Stimulated activated CD4-positive, alpha-beta T cell treated with anti-CD3 and anti-CD28 coated beads, Interleukin-4, amount 100 ng/mL, for 24 hours (primary cell): ENCODE measurements at regions not wholly inside any gene's neighbourhood (a gene's known extent, or its start where the extent isn't known, plus 50 kb on each side); places are given as distances from the start of the nearest gene placed in this dataset.
"Not testable (repeated sequence)": the region's sequence is repeated elsewhere in the genome, so short reads cannot be mapped to it uniquely, and the experiment has no call there.

Experiments used
- DNase-seq: peaks from one replicate; pipeline ENCODE4 v3.0.0-alpha.2; 2020

DNA sequence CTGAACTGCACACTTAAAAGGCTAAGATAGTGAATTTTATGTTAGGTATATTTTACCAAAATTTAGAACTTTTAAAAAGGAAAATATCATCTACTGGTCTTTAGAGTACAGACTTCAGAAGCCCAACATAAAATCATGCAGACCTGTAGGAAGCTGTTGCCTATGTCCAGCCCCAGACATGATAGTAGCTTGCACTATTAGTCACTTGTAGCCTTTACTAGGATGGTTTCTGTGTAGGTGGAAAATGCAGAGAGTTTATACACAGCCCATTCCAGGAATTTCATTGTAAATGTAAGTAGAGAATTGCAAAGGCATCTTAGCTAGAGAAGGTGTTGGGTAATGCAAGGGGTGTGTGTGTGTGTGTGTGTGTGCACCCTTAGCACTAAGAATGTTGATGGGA is 640.2 kb downstream of the RNF144A start:
- DNase-seq: no peak

DNA sequence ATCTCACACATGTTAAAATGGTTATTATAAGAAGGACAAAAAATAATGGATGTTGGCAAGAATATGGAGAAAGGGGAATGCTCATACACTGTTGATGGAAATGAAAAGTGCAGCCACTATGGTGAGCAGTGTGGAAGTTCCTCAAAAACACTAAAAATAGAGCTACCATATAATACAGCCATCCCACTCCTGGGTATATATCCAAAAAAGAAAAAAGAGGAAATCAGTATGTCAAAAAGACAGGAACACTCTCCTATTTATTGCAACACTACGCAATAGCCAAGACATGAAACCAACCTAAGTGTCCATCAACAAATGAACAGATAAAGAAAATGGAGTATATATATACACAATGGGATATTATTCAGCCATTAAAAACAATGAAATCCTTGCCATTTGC is 642.6 kb downstream of the RNF144A start:
- no peak for DNase-seq

DNA sequence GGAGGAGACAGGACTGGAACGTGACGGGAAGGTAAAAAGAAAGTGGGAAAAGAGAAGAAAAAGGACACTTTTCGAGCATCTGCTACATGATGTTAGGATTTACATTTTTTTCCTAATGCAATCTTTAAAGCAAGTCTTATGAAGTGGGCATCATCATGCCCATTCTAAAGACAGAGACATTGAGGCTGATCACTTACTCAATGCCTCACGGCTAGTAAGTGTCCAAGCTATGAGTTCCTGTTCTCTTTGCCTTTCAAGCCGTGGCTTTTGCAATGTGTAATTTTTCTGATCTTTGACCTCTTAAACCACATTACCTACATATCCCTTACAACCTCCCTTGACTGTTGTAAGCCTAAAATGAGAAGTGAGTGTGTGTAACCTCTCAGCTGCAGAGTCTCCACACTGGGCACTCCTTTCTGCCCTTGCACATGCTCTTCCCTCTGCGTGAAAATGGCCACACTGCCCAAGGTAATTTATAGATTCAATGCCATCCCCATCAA is 649.2 kb downstream of the RNF144A start:
- DNase-seq: no peak

DNA sequence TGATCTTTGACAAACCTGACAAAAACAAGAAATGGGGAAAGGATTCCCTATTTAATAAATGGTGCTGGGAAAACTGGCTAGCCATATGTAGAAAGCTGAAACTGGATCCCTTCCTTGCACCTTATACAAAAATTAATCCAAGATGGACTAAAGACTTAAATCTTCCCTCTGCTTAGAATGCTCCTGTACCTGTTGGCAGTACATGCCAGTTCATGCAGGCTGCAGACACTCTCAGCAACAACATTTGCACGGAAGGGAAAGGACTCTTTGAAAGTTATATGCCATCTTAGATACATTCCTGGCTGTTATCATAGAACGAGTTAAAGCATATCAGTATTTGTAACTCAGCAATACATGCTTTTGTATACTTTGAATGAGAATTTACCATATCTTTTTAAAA is 649.9 kb downstream of the RNF144A start:
- DNase-seq: not testable (repeated sequence)

DNA sequence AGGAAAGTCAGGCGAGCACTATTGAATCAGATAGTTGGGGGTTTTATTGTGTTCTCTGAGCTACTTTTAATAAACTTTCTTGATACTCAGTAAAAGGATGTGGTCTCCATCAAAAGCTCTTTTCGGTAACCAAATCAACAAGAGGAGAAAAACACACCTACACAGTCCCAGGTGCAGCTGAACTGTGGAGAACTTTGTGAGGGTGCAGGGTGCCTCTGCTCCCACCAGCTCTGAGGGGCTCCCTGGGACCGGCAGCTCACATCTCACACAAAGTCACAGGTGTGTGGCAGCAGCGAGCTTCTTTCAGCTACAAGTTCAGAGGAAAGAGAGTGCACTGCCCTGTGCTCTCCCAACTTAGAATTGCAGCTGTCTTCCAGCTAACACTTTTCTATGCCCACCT is 650.4 kb downstream of the RNF144A start:
- DNase-seq: peak; percentile 59

DNA sequence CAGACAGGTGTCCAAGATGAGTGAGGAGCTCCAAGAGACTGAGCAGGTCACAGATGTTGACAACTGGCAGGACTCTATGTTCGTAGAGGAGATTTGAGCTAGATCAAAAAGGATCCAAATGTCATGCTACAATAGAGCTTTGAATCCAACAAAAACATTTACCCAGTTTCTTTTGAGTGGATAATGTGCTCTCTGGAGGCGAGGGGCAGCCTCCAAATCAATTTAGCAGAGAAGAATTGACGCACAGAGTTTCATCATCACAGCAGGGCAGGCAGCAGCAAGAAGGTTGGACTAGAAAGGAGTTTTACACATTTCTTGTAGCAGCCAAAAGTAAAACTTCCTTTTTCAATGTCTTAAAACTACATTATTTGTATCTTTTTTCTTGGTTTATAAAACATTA is 653.0 kb downstream of the RNF144A start:
- no peak for DNase-seq

DNA sequence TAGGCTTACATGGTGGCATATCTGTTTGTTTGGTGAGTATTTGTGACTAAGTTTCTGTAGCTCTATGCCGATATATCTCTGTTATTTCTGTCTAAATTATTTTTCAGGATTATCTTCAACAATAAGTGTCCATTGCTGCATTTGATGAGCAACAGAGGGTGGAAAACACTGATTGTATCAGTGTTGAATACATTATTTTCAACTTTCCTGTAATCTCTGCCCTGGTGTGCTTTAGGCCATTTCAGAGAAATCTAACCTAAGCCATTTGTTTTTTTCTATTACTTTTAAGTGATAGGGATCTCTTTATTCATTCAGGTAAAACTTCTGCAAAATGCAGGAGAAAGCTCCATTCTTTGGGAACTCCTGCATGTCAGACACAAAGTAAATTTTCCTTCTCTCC is 654.5 kb downstream of the RNF144A start:
- no peak for DNase-seq

DNA sequence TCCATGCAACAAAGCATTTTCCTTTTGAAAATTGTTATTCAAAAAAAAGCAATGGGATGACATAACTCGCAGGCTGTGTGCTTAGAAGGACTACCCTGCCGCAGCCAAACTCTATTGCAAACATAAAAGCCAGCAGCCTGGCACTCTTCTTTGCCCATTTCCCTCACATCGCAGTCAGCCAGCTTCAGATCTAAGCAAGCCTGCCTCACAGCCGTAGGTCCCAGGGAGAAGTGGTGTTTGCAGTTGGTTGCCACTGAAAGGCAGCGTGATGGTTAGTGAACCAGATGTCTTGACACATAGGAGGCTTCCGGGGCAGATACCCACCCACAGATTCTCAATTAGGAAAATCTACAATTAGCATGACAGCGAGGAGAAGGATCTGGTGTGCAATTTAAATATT is 655.2 kb downstream of the RNF144A start:
- peak; percentile 37 for DNase-seq

DNA sequence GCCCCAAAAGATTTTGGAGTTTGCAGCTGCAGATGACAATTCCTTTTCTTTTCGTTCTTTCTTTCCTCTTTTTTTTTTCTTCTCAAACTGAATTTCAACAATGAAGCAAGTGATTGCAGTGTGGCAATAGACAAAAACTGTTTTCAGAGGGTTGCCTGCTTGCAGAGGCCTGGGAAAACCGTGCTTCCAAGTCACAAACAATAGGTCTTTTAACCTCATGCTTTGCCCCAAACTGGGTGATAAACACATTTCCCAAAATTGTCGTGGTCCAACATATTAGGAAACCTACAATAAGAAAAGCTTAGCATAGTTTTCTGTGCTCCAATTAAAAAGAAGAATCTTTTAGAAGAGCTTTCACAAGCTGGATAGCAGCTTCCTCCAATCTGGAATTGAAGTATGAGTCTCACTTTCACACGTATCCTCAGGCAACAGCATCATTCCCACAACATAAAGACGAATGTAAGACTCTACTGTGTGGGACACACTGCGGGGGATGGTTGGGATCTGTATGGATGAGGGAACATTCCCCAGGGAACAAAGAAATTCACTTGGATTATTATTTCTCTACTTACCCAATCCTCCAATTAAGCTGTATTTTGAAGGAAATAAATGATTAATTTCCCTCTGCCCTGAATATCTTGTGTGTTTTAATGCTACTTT is 656.1 kb downstream of the RNF144A start:
- DNase-seq: no peak

DNA sequence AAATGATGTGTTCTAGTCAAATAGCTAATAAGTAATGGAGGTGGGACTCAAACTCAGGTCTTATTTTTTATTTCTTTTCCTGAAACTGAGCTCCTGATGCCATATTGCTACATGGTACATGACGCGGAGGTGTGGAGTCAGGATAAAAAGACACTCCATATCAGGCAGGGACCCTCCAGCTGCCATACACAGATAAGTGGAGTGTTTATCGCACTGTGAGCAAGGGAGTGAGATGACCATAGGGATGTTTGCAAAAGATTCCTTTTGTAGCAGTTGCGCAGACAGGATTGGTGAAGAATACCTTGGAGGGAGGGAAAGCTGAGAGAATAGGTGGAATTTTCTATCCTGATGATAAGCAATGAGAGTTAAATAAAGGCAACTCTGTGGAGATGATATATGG is 657.2 kb downstream of the RNF144A start:
- DNase-seq: no peak

DNA sequence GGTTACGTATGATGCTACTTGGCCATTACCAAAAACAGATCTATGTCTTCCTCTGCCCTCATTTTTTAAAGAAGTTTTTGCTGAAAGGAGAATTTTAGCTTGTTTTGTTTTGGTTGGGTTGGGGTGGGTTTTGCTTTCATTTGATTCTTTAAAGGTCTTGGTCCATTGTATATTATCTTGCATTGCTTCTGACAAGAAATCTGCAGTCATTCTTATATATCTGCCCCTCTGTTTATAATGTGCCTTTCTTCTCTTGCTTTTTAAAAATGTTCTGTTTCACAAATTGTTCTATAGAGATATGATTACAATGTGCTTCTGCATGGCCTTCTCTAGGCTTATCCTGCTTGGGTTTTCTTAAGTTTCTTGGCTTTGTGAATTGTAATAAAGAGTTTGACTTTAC is 660.6 kb downstream of the RNF144A start:
- DNase-seq: no peak

DNA sequence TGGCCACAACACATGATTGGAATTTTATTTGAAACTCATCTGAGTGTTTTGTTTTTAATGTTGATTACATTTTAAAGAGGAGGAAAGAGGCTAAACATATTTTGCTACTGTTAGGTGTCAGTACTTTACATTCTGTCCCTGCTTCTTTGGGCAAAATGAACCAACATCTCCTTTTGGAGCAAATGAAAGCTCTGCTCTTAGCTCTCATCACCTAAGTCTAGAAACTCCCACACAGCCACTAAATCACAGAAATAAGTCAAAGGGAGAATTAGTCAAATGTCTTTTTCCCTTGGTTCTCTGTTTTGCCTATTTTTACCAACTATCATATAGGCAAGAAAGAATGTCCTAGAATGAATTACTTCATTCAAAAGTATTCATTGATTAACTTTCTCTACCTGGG is 666.8 kb downstream of the RNF144A start:
- DNase-seq: no peak

DNA sequence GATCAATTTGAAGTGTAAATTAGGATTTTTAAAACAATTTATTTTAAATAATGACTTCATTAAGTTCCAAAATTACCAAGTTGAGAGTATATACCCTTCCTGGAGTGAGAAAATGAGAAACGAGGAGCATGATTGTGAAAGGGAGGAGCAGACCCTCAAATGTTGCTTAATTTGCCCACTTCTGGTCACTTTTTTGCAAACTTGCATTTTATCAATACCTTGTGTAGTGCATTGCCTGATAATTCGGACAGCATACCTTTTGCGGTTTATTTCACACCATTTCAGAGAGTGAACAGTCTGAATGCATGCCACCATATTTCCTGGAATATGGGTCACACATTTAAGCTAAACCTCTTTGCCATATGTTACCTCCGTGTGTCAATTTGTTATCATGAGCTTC is 669.7 kb downstream of the RNF144A start:
- DNase-seq: no peak

DNA sequence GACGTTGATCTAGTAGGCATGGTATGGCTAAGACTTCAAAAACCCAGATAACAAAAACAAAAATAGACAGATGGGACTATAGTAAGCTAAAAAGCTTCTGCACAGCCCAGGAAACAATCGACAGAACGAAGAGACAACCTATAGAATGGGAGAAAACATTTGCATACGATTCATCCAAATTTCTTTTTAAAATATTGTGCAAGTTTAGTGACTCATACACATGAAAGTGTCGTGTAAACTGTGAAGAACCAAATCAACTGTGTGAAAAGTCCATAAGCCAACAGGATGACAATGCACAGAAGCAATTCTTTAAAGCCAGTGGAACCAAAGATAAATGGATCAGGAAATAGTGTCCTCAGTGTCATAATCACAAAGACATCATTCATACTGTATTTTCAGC is 671.1 kb downstream of the RNF144A start:
- no peak for DNase-seq

DNA sequence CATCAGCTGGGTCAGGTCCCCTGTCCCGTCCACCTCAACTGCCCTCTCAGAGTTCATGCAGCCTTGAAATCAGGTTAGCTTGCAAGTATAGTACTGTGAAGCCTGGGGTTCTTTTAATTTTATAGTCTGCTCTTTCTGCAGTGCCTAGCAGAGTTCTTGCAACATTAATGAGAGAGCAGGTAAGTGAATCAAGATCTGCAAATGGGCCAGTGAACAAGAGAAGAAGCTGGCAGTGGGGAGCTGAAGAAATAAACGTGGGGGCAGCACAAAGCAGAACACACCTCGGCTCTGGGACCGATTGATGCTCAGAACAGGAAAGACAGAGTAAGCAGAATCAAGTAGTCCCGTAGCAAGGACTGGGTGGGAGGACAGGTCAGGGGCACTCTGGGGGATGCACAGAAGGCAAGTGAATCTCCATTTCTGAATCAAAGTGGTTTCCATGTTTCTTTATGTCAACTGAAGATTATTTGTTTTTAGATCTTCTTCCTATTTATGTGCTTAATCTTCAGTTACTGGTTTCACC is 675.5 kb downstream of the RNF144A start:
- DNase-seq: no peak

DNA sequence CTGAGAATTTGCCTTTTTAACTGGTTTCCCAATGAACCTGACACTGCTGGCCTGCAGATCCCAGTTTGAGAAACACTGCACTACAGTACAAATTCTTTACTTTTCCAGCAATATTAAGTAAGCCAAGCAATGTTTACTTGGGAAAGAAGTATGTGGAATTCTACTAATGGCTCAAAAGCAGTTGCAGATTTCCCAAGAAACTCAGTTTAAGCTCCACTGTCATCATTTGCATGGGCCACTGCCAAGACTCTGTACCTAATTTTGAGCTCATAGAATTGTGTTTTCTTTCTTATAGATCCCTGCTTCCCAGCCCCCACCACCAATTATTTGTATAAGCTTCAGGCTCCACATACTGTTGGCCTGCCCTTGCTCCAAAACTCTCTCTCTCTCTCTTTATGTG is 676.1 kb downstream of the RNF144A start:
- DNase-seq: no peak

DNA sequence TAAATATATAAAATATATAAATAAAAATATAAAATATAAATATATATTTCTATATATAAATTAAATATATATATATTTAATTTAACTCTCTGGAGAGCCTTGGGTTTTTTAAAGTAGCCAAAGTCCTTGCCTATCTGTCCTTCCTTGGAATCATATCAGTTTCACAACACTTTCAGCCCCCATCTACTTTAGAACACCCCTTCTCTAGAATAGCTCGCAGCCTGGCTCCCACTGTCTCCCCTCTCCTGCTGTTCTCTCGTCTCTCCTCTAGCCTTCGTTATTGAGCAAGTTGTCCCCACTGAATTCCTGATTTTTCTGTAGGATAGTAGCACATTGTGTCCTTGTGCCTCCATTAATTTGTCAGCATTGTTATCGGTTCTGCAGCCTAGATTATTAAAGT is 677.0 kb downstream of the RNF144A start:
- no peak for DNase-seq

DNA sequence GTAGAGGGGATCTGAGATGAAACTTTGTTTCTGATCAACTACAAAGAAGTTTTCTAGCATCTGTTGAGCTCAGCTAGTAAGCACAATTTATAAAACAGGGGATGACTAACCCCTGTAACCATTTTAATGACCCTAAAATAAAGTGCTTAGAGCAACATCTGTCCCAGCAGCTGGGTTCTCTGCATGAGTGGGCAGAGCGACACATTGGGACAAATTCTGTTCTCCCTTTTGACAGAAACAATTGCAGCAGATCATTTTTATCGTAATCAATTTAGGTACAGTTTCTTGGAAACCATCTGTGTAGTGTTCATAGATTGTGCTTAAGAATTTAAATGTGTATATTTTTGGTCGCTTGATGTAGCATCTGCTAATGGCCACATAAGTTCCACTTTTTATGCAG is 678.0 kb downstream of the RNF144A start:
- no peak for DNase-seq

DNA sequence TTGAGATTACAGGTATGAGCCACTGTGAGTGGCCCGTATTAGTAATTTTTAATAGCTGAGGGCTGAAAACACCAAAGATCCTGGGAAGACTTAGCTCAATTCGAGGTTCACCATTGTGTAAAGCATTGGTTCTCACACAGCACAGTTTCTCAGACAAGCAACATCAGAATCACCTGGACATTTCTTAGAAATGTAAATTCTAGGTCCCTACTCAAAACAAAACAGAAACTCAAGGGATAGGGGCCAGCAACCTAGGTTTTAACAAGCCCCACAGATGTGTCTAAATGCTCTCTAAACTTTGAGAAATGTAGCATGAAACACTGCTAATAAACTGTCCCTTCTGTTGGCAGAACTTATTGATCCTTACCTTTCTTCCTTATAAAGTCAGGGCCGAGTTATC is 681.2 kb downstream of the RNF144A start:
- DNase-seq: no peak

DNA sequence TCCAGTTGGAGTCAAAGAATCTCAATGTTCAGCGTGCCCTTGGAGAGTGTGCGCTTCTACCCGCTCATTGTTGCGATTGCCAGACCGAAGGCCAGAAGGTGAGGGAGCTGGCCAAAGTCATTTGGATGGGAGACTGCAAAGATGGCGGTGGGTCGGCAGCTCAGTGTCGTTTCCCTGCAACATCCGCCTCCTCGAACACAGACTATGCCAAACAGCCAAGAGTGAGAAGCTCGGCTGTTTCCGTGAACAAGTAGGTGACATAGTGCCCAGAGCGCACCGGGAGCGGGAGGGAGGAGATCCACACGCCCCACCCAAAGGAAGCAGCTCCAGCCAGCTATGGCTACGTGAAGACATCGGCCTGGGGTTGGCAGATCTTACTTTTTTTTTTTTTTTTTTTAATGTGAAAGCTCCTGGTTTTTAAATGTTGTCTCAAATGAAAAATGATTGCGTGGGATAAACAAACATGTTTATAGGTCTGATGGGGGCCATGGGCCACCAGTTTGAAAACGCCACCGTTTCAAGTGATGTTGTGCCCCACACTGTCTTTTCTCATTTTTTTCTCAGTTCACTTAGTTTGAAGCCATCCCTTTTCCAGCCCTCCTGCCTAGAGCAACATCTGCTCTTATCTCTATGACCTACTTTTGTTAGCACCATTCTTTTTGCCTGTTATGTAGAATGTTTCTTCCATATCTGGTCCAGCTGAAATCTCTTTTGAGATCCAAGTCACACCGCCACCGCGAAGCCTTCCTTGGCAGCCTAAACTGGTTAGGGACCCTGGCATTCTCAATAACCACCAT is 682.4 kb downstream of the RNF144A start:
- DNase-seq: no peak

DNA sequence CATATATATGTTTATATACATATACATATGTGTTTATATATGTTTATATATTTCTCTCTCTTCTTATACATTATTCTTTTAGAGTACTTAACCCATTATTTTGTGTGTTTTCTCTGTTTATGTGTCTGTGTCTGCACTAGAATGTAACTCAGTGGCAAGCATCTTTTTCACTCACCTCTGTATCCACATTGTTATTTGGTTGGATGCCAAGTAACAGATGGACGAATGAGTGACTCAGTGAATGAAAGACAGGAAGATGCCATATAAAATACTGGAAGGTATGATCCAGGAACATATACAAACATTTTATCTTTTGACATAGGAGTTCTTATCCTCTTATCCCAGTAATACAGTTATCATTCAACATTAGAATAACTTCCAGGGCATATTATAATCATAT is 684.8 kb downstream of the RNF144A start:
- DNase-seq: no peak

DNA sequence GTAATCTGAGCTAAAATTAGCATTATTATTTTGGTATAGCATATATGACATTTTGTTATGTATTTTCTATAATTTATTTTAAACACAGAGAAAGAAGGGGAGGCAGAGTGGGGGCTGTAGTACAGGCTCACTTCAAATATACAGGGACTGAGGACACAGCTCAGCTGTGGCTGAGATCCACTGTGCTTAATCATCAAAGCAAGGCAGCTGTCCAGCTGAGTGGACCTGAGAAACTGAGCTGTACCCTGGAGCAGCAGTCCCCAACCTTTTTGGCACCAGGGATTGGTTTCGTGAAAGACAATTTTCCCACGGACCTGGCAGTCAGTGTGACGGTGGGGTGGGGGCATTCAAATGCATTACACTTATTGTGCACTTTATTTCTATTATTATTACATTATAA is 687.2 kb downstream of the RNF144A start:
- no peak for DNase-seq

DNA sequence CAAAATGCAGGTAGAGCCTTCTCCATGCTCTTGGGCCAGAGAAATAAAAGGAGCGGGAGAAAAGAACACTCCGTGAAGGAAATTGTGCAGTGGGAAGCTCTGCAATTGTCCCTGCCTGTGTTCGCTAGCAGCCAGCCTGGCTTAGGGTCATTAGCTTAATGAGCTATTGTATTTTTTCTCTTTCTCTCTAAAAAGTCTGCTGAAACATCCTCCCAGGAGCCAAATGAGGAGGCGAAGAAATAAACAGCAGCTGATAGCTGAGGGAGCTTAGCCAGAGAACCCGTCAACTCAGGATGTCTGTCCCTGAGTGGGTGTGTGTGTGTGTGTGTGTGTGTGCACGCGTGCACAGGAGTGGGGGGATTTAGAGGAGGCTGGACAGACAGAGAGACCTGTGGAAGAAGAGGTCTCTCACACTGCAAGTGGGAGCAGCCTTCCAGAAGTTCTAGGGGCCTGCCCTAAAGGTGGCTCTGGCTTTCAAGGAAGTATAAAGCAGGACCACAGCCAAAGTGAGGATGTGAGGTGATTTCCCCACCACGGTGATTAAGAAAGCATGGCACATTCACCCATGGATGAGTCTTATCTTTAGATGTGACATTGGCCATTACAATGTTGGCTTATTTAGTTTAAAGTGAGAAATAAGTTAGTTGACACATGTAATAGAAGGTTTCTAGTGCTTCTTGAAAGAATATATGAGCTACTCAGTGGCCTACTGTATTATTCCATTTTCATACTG is 690.4 kb downstream of the RNF144A start:
- no peak for DNase-seq

DNA sequence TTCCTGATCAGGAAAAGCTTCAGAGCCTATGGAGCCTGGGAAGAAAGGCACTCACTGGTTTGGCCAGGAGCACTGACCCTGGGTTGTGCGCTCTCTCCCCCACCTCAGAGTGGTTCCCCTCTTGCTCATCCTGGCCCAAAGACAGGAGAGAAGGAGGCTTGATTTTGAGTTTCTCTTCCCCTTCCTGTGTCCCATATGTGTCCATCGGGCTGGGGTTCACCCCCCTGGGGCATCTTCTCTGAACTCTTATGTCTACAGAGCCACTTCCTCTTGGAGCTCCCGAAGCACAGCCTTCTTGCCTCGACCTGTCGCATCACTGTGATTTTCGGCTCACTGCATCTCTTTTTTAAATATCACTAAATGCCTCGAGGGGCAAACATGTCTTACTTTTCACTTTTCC is 692.3 kb downstream of the RNF144A start:
- no peak for DNase-seq
